ENCODE measurements at regions not wholly inside any gene's neighbourhood (a gene's known extent, or its start where the extent isn't known, plus 50 kb on each side); places are given as distances from the start of the nearest gene placed in this dataset.

DNA sequence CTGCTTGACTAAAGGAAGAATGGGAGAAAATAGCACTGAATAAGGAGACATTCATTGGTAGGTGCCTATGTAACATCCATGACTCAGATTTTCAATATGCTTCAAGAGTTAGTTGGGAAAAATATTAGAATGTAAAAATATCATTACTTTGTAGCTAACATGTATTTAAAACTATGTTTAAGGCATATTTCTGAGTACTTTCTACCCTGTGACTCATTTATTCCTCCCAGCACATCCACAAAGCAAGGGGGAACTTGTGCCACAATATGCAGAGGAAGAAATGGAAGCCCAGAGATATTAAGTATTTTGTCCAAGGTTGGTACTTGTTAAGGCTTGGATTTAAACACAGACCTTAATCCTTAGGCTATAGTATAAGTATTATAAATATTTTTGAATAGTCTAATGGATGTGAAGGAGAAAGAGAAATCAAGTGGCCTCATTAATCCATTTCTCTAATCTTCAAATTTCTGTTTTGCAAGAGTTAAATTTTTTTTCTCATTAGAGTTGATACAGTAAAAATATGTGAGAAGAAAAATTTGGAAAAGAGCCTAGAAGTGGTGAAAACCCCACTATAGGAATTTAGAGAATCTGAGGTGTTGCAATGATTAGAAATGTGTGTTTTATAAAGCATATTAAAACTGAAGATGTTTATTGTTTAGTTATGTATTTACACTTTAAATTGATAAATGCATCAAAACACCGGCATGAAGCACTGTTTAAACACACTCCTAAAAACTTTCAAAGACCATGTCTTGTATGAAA, 149.3 kb upstream of the GYPA start:
- no peak overlapping the region for H3K14ac ChIP-seq (ENCODE audit: insufficient read depth, low read length)
- no peak overlapping the region for H3K4me2 ChIP-seq (ENCODE audit: insufficient read depth, insufficient read length, low read length)
- H3K27me3 Mint-ChIP-seq (ENCODE audit: low read depth) = no peaks in the 10 kb centered on the region
- H3K27me3 ChIP-seq (ENCODE audit: insufficient read depth, low read length) = no peaks in the 10 kb centered on the region
- H2BK20ac ChIP-seq (ENCODE audit: low read depth, low read length, poor library complexity, severe bottlenecking) = no peak overlapping the region
- DNase-seq = no peak
- H2BK12ac ChIP-seq (ENCODE audit: insufficient read length, low read depth, low read length) = no peak overlapping the region
- no peaks in the 10 kb centered on the region for H3K23me2 ChIP-seq (ENCODE audit: insufficient read length, low read depth, low read length, poor library complexity, severe bottlenecking)
- no peak overlapping the region for H2BK120ac ChIP-seq (ENCODE audit: low read depth, low read length, poor library complexity, severe bottlenecking)
- H3K9me3 Mint-ChIP-seq = no peaks in the 10 kb centered on the region
- H2AK5ac ChIP-seq (ENCODE audit: insufficient read length, low read length) = no peak overlapping the region
- H3T11ph ChIP-seq (ENCODE audit: low read length) = no peak overlapping the region
- H3K4me1 Mint-ChIP-seq = peaks cover 0 to 4% of the 10 kb centered on the region in 2 experiments; a peak in 2 of 4 replicates
- H3K9me3 ChIP-seq (ENCODE audit: control insufficient read depth, low read depth, low read length) = no peaks in the 10 kb centered on the region
- H3K18ac ChIP-seq (ENCODE audit: insufficient read length, low read depth, low read length) = no peak overlapping the region
- no peaks in the 10 kb centered on the region; the same call in 1 of the 2 replicates for H3K4me1 ChIP-seq (ENCODE audit: insufficient read depth, low read length)
- H2BK5ac ChIP-seq (ENCODE audit: insufficient read length, low read length) = no peak overlapping the region
- H3K56ac ChIP-seq (ENCODE audit: insufficient read length, low read depth, low read length) = no peak overlapping the region
- TF ChIP-seq, protein P1, sequence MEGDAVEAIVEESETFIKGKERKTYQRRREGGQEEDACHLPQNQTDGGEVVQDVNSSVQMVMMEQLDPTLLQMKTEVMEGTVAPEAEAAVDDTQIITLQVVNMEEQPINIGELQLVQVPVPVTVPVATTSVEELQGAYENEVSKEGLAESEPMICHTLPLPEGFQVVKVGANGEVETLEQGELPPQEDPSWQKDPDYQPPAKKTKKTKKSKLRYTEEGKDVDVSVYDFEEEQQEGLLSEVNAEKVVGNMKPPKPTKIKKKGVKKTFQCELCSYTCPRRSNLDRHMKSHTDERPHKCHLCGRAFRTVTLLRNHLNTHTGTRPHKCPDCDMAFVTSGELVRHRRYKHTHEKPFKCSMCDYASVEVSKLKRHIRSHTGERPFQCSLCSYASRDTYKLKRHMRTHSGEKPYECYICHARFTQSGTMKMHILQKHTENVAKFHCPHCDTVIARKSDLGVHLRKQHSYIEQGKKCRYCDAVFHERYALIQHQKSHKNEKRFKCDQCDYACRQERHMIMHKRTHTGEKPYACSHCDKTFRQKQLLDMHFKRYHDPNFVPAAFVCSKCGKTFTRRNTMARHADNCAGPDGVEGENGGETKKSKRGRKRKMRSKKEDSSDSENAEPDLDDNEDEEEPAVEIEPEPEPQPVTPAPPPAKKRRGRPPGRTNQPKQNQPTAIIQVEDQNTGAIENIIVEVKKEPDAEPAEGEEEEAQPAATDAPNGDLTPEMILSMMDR (conservative IDR thresholded peaks at IDR 0.05) = no peak
- no peak overlapping the region for H3K4ac ChIP-seq (ENCODE audit: low read depth, low read length)
- no peak overlapping the region for H3K4me3 Mint-ChIP-seq
- H3K36me3 Mint-ChIP-seq (ENCODE audit: insufficient read depth in 1 of 3, low read depth in 3 of 3) = no peaks in the 10 kb centered on the region
- no peaks in the 10 kb centered on the region for H3K79me1 ChIP-seq (ENCODE audit: insufficient read depth, low read depth, low read length, poor library complexity, severe bottlenecking)
- H4K91ac ChIP-seq (ENCODE audit: insufficient read length, low read depth, low read length) = no peak overlapping the region
- H2BK15ac ChIP-seq (ENCODE audit: low read depth, low read length) = no peak overlapping the region
- H3K79me2 ChIP-seq (ENCODE audit: insufficient read depth, low read length) = no peaks in the 10 kb centered on the region
- WGBS (ENCODE audit: extremely low coverage, insufficient read length, low lambda C conversion rate) = no CpG with 5 or more reads among the region's 1 CpG
- H3K23ac ChIP-seq (ENCODE audit: insufficient read length, low read depth, low read length) = no peak overlapping the region
- H2AFZ ChIP-seq (ENCODE audit: low read length) = no peak overlapping the region
- no peaks in the 10 kb centered on the region for H4K20me1 ChIP-seq (ENCODE audit: control insufficient read depth, insufficient read depth, insufficient read length)
- H4K8ac ChIP-seq (replicated peaks; ENCODE audit: insufficient read length, low read depth, low read length) = no peak overlapping the region
- no peak overlapping the region for H4K5ac ChIP-seq (ENCODE audit: insufficient read length, low read depth, low read length)
- no peak overlapping the region for H3K9ac ChIP-seq (ENCODE audit: extremely low read depth, insufficient read length, low read length)
- no peak overlapping the region for H3K27ac Mint-ChIP-seq
- H3K27ac ChIP-seq (ENCODE audit: insufficient read length, low read depth, low read length) = no peak overlapping the region
